ENCODE measurements at regions not wholly inside any gene's neighbourhood (a gene's known extent, or its start where the extent isn't known, plus 50 kb on each side); places are given as distances from the start of the nearest gene placed in this dataset.

DNA sequence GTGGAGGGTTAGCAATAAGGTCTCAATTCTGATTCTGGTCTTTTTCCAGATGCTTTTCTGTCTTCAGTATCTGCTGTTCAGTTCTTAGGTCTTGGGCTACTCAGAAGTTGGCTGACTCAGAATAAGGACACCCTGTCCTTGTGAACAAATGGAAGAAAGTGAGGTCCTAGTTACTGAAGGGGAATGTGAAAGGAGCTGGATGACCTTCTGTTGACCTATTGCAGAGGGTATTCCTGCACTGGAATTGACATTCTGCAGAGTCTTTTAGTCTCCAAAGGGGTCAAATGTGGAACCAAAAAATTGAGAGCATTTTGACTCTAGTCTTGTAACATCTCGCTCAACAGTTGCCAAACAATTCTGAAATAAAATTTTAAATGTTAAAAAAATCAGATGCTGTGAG lies 63.0 kb downstream of the CCR1 start:
- no peak overlapping the region for H3K56ac ChIP-seq (ENCODE audit: insufficient read length, low read depth, low read length)
- Mint-ChIP-seq H3K4me1 (no peaks in the 10 kb centered on the region), H3K27me3 (ENCODE audit: low read depth) (peaks cover 3% of the 10 kb centered on the region; the same call in 1 of the 2 replicates), H3K27ac (no peak overlapping the region), H3K9me3 (no peaks in the 10 kb centered on the region; a peak in 1 of 5 replicates), H3K36me3 (ENCODE audit: insufficient read depth in 1 of 3, low read depth in 3 of 3) (peaks cover 0 to 2% (median 0%) of the 10 kb centered on the region in 3 experiments; a peak in 1 of 7 replicates), H3K4me3 (no peak overlapping the region)
- no peak overlapping the region for H4K5ac ChIP-seq (ENCODE audit: insufficient read length, low read depth, low read length)
- no peak overlapping the region for H3K4ac ChIP-seq (ENCODE audit: low read depth, low read length)
- no peak overlapping the region for H3K23ac ChIP-seq (ENCODE audit: insufficient read length, low read depth, low read length)
- no peaks in the 10 kb centered on the region for H3K9me3 ChIP-seq (ENCODE audit: control insufficient read depth, low read depth, low read length)
- H2BK20ac ChIP-seq (ENCODE audit: low read depth, low read length, poor library complexity, severe bottlenecking) = no peak overlapping the region
- H3K27ac ChIP-seq (ENCODE audit: insufficient read length, low read depth, low read length) = no peak overlapping the region
- no peaks in the 10 kb centered on the region for H3K79me2 ChIP-seq (ENCODE audit: insufficient read depth, low read length)
- no peak overlapping the region for H3K14ac ChIP-seq (ENCODE audit: insufficient read depth, low read length)
- no peak overlapping the region for H4K8ac ChIP-seq (replicated peaks; ENCODE audit: insufficient read length, low read depth, low read length)
- WGBS (ENCODE audit: extremely low coverage, insufficient read length, low lambda C conversion rate) = no CpG with 5 or more reads among the region's 1 CpG
- TF ChIP-seq, protein P1, sequence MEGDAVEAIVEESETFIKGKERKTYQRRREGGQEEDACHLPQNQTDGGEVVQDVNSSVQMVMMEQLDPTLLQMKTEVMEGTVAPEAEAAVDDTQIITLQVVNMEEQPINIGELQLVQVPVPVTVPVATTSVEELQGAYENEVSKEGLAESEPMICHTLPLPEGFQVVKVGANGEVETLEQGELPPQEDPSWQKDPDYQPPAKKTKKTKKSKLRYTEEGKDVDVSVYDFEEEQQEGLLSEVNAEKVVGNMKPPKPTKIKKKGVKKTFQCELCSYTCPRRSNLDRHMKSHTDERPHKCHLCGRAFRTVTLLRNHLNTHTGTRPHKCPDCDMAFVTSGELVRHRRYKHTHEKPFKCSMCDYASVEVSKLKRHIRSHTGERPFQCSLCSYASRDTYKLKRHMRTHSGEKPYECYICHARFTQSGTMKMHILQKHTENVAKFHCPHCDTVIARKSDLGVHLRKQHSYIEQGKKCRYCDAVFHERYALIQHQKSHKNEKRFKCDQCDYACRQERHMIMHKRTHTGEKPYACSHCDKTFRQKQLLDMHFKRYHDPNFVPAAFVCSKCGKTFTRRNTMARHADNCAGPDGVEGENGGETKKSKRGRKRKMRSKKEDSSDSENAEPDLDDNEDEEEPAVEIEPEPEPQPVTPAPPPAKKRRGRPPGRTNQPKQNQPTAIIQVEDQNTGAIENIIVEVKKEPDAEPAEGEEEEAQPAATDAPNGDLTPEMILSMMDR (conservative IDR thresholded peaks at IDR 0.05) = no peak
- no peak overlapping the region for H2BK15ac ChIP-seq (ENCODE audit: low read depth, low read length)
- H3K18ac ChIP-seq (ENCODE audit: insufficient read length, low read depth, low read length) = no peak overlapping the region
- no peak overlapping the region for H2BK12ac ChIP-seq (ENCODE audit: insufficient read length, low read depth, low read length)
- H3K9ac ChIP-seq (ENCODE audit: extremely low read depth, insufficient read length, low read length) = no peak overlapping the region
- no peak overlapping the region for H2AK5ac ChIP-seq (ENCODE audit: insufficient read length, low read length)
- no peak overlapping the region for H3T11ph ChIP-seq (ENCODE audit: low read length)
- H2AFZ ChIP-seq (ENCODE audit: low read length) = no peak overlapping the region
- no peak overlapping the region for H2BK120ac ChIP-seq (ENCODE audit: low read depth, low read length, poor library complexity, severe bottlenecking)
- H4K20me1 ChIP-seq (ENCODE audit: control insufficient read depth, insufficient read depth, insufficient read length) = no peaks in the 10 kb centered on the region
- no peaks in the 10 kb centered on the region for H3K23me2 ChIP-seq (ENCODE audit: insufficient read length, low read depth, low read length, poor library complexity, severe bottlenecking)
- no peaks in the 10 kb centered on the region for H3K4me1 ChIP-seq (ENCODE audit: insufficient read depth, low read length)
- no peak overlapping the region for H4K91ac ChIP-seq (ENCODE audit: insufficient read length, low read depth, low read length)
- DNase-seq = no peak
- no peaks in the 10 kb centered on the region for H3K27me3 ChIP-seq (ENCODE audit: insufficient read depth, low read length)
- no peak overlapping the region for H3K4me2 ChIP-seq (ENCODE audit: insufficient read depth, insufficient read length, low read length)
- no peak overlapping the region for H2BK5ac ChIP-seq (ENCODE audit: insufficient read length, low read length)
- H3K79me1 ChIP-seq (ENCODE audit: insufficient read depth, low read depth, low read length, poor library complexity, severe bottlenecking) = no peaks in the 10 kb centered on the region

Data from H9 (cell line).